Liver (tissue), 7 donors: ENCODE measurements at regions not wholly inside any gene's neighbourhood (a gene's known extent, or its start where the extent isn't known, plus 50 kb on each side); places are given as distances from the start of the nearest gene placed in this dataset.

Source experiments
- DNase-seq: peaks from one replicate; pipeline ENCODE4 v3.0.0-alpha.2; 2017; ENCODE audit warnings: low spot score
- H3K27ac ChIP-seq, 2 donors: one replicate each; pipeline ENCODE4 v1.7.0; 2013; ENCODE audit warnings: inconsistent platforms in 2 of 2, low read length in 2 of 2, control low read depth in 1 of 2, low read depth in 1 of 2, mild to moderate bottlenecking in 1 of 2
- H3K27me3 ChIP-seq, 4 donors: one replicate each; pipeline versions ENCODE4 v1.6.1 to v1.7.0; 2013; ENCODE audit warnings: low read length in 3 of 4, inconsistent platforms in 1 of 4, mild to moderate bottlenecking in 1 of 4, moderate library complexity in 1 of 4; ENCODE audit not compliant: control insufficient read depth in 4 of 4, insufficient read depth in 4 of 4
- H3K36me3 ChIP-seq, 4 donors: one replicate each; pipeline versions ENCODE4 v1.6.1 to v1.7.0; 2013; ENCODE audit warnings: low read length in 3 of 4, mild to moderate bottlenecking in 3 of 4, low read depth in 1 of 4, moderate library complexity in 1 of 4; ENCODE audit not compliant: control insufficient read depth in 4 of 4, insufficient read depth in 3 of 4
- H3K4me1 ChIP-seq, 4 donors: one replicate each; pipeline versions ENCODE4 v1.6.1 to v1.7.0; 2013; ENCODE audit warnings: low read length in 3 of 4, mild to moderate bottlenecking in 3 of 4, moderate library complexity in 1 of 4; ENCODE audit not compliant: control insufficient read depth in 4 of 4, insufficient read depth in 4 of 4
- H3K4me3 ChIP-seq, 3 donors: one replicate each; pipeline versions ENCODE4 v1.6.1 to v1.7.0; 2013; ENCODE audit warnings: low read length in 3 of 3, control low read depth in 1 of 3, low read depth in 1 of 3, mild to moderate bottlenecking in 1 of 3
- H3K9ac ChIP-seq, 2 donors: one replicate each; pipeline ENCODE4 v1.7.0; 2013; ENCODE audit warnings: low read length in 2 of 2, mild to moderate bottlenecking in 2 of 2, moderate library complexity in 2 of 2, control low read depth in 1 of 2, low read depth in 1 of 2
- H3K9me3 ChIP-seq, 4 donors: one replicate each; pipeline versions ENCODE4 v1.6.1 to v1.7.0; 2013; ENCODE audit warnings: low read length in 3 of 4; ENCODE audit not compliant: control insufficient read depth in 4 of 4
- FOXA2 ChIP-seq: IDR thresholded peaks from 2 replicates; pipeline ENCODE4 v1.6.1; 2016; ENCODE audit warnings: antibody characterized with exemption
- SP1 ChIP-seq: IDR thresholded peaks from 2 replicates; pipeline ENCODE4 v1.6.1; 2018; ENCODE audit warnings: antibody characterized with exemption, mild to moderate bottlenecking
- YY1 ChIP-seq: IDR thresholded peaks from 2 replicates; pipeline ENCODE4 v1.6.1; 2016; ENCODE audit warnings: antibody characterized with exemption, mild to moderate bottlenecking
- WGBS: extraction: QIAGEN DNeasy Blood & Tissue Kit; methylation state at CpG from one replicate; pipeline ENCODE4 v1.1.7; 2013; 5-methylcytosine and 5-hydroxymethylcytosine counted together
- donor health status: healthy.
- donor health status: healthy.
- donor health status: healthy.
- donor health status: healthy.

GRCh38 chrX:136931661-136932060 lies 51.1 kb upstream of the RBMX start:
- Histone ChIP-seq H3K27me3 (no peaks in the 10 kb centered on the region), H3K36me3 (no peaks in the 10 kb centered on the region), H3K4me1 (peaks cover 0 to 3% (median 0%) of the 10 kb centered on the region in 4 donors), H3K4me3 (no peak overlapping the region), H3K9ac (no peak overlapping the region), H3K9me3 (no peaks in the 10 kb centered on the region), H3K27ac (no peak overlapping the region)
- DNase-seq = no peak
- no peak for TF ChIP-seq YY1
- no peak for TF ChIP-seq SP1
- no peak for TF ChIP-seq FOXA2
- 91% methylated on average over 6 of the region's 6 CpGs for WGBS
